ENCODE measurements at regions not wholly inside any gene's neighbourhood (a gene's known extent, or its start where the extent isn't known, plus 50 kb on each side); places are given as distances from the start of the nearest gene placed in this dataset.

DNA sequence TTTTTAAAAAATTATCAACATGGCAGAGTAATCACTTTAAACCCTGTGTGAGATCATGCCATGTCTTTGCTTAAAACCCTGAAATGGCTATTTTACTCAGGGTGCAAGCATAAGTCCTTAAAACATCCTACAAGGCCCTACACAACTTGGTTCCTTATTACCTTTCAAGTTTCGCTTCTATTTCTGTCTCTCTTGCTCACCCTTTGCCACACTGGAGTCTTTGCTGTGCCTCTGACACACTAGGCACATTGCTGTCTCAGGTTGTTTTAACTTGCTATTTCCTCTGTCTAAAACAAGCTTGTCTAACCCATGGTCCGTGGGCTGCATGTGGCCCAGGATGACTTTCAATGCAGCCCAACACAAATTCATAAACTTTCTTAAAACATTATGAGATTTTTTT is 55.6 kb downstream of the KIAA0408 start:
- TF ChIP-seq POLR2AphosphoS5 (IDR thresholded peaks at IDR 0.05) (no peak), POLR2A (IDR thresholded peaks at IDR 0.05) (no peak)
- TF ChIP-seq, protein P1, sequence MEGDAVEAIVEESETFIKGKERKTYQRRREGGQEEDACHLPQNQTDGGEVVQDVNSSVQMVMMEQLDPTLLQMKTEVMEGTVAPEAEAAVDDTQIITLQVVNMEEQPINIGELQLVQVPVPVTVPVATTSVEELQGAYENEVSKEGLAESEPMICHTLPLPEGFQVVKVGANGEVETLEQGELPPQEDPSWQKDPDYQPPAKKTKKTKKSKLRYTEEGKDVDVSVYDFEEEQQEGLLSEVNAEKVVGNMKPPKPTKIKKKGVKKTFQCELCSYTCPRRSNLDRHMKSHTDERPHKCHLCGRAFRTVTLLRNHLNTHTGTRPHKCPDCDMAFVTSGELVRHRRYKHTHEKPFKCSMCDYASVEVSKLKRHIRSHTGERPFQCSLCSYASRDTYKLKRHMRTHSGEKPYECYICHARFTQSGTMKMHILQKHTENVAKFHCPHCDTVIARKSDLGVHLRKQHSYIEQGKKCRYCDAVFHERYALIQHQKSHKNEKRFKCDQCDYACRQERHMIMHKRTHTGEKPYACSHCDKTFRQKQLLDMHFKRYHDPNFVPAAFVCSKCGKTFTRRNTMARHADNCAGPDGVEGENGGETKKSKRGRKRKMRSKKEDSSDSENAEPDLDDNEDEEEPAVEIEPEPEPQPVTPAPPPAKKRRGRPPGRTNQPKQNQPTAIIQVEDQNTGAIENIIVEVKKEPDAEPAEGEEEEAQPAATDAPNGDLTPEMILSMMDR (IDR thresholded peaks at IDR 0.05) = no peak
